ENCODE measurements at regions not wholly inside any gene's neighbourhood (a gene's known extent, or its start where the extent isn't known, plus 50 kb on each side); places are given as distances from the start of the nearest gene placed in this dataset.

DNA sequence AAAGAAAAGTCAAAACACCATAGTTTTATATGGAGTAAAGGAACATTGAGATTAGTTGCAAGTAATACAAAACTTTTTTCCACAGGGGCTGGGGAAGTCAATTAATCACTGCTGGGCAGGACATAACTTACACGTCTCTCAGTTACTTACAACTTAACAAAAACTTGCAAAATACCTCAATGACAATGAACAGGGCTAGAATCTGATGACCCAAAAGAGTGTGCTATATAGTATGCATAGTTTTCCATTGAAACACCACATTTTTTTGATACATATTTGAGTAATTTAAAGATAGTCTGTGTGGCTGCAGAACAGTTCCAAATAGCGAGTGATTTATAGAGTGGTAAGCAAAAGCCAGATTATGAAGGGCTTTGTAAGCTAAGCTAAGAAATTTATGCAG lies 172.3 kb upstream of the TRPC5 start:
- no peak overlapping the region for H2BK15ac ChIP-seq (ENCODE audit: low read length)
- DNase-seq (ENCODE audit: low read depth in 1 of 2, low spot score in 2 of 2) (no peak), FAIRE-seq (no peak)
- H2BK5ac ChIP-seq (ENCODE audit: low read depth, low read length), result no peak overlapping the region
- ChIA-PET POLR2A (ENCODE audit: partially characterized antibody) (no interaction called here), CTCF (ENCODE audit: partially characterized antibody) (no interaction called here)
- H3K56ac ChIP-seq (replicated peaks; ENCODE audit: insufficient read length, low read depth, low read length), result no peak overlapping the region
- H3K27me3 ChIP-seq (replicated peaks in 1 of 4; ENCODE audit: control insufficient read depth in 3 of 4, extremely low read depth in 1 of 4, insufficient read depth in 3 of 4, low read length in 3 of 4), result no peaks in the 10 kb centered on the region
- no peaks in the 10 kb centered on the region for H3K4me1 ChIP-seq (replicated peaks in 1 of 4; ENCODE audit: control insufficient read depth in 3 of 4, insufficient read depth in 4 of 4, low read length in 3 of 4)
- no peak overlapping the region for H2BK120ac ChIP-seq (replicated peaks; ENCODE audit: low read depth, low read length)
- H4K8ac ChIP-seq (ENCODE audit: extremely low read depth, insufficient read depth, low read length), result no peak overlapping the region
- H3K36me3 ChIP-seq (ENCODE audit: control insufficient read depth in 2 of 4, insufficient read depth in 4 of 4, low read length in 3 of 4), result no peaks in the 10 kb centered on the region
- no peak overlapping the region for H3K9ac ChIP-seq (replicated peaks in 1 of 4; ENCODE audit: extremely low read depth in 1 of 4, low read depth in 3 of 4, low read length in 3 of 4)
- no peak overlapping the region for H2BK12ac ChIP-seq (ENCODE audit: low read depth, low read length)
- no peaks in the 10 kb centered on the region for H4K20me1 ChIP-seq (replicated peaks in 1 of 2; ENCODE audit: control insufficient read depth in 1 of 2, insufficient read depth in 2 of 2, low read length in 2 of 2)
- H3K4ac ChIP-seq (replicated peaks; ENCODE audit: insufficient read length, low read depth, low read length), result no peak overlapping the region
- H3K18ac ChIP-seq (ENCODE audit: extremely low read depth, low read length), result no peak overlapping the region
- no peak overlapping the region for H3K23ac ChIP-seq (ENCODE audit: insufficient read length)
- H3K14ac ChIP-seq (ENCODE audit: insufficient read length), result no peak overlapping the region
- no peaks in the 10 kb centered on the region for H3K23me2 ChIP-seq (ENCODE audit: low read depth, low read length)
- 92% methylated on average over 2 of the region's 2 CpGs; no CpG with 5 or more reads in 1 of the 2 experiments for WGBS, 2 experiments (ENCODE audit: extremely low coverage in 1 of 2, insufficient coverage in 1 of 2, insufficient read length in 1 of 2, insufficient replicate concordance in 2 of 2, low coverage in 1 of 2, low lambda C conversion rate in 2 of 2, missing lambda C conversion rate in 1 of 2)
- H3K9me3 ChIP-seq (ENCODE audit: insufficient read depth in 2 of 2, low read depth in 1 of 2, low read length in 1 of 2), result no peaks in the 10 kb centered on the region
- no peaks in the 10 kb centered on the region for H3K79me1 ChIP-seq (ENCODE audit: low read depth, low read length)
- H4K91ac ChIP-seq (replicated peaks; ENCODE audit: insufficient read length, low read length), result no peak overlapping the region
- H2AK5ac ChIP-seq (ENCODE audit: low read depth, low read length), result no peak overlapping the region
- H3K4me2 ChIP-seq (ENCODE audit: insufficient read depth in 1 of 2, low read depth in 2 of 2, low read length in 2 of 2), result no peak overlapping the region
- no peak overlapping the region for H3K4me3 ChIP-seq (ENCODE audit: extremely low read depth in 1 of 4, insufficient read depth in 2 of 4, low read depth in 3 of 4, low read length in 4 of 4)
- H3K27ac ChIP-seq (ENCODE audit: low read depth, low read length), result no peak overlapping the region
- H2BK20ac ChIP-seq (ENCODE audit: low read length), result no peak overlapping the region
- no peaks in the 10 kb centered on the region for H3K79me2 ChIP-seq (ENCODE audit: control insufficient read depth in 1 of 2, insufficient read depth in 2 of 2, low read length in 2 of 2)
- no peak overlapping the region for H4K5ac ChIP-seq (ENCODE audit: insufficient read length, low read depth, low read length)
- H2AFZ ChIP-seq (ENCODE audit: low read length), result no peak overlapping the region
- TF ChIP-seq RXRA (IDR thresholded peaks at IDR 0.05; ENCODE audit: insufficient read depth, low read depth, low read length), result no peak
- TF ChIP-seq CBX5 (IDR thresholded peaks at IDR 0.05; ENCODE audit: low read depth, low read length), result no peak
- no peak for TF ChIP-seq JUN (IDR thresholded peaks at IDR 0.05; ENCODE audit: low read depth, low read length)
- TF ChIP-seq EZH2 (IDR thresholded peaks at IDR 0.05; ENCODE audit: low read depth, low read length, severe bottlenecking), result no peak
- no peak for TF ChIP-seq YY1 (IDR thresholded peaks at IDR 0.05; ENCODE audit: low read depth, low read length)
- TF ChIP-seq BRCA1 (IDR thresholded peaks at IDR 0.05; ENCODE audit: low read depth, low read length), result no peak
- no peak for TF ChIP-seq SP4 (IDR thresholded peaks at IDR 0.05; ENCODE audit: low read length)
- no peak for TF ChIP-seq KDM5A (IDR thresholded peaks at IDR 0.05; ENCODE audit: low read length)
- TF ChIP-seq, protein P1, sequence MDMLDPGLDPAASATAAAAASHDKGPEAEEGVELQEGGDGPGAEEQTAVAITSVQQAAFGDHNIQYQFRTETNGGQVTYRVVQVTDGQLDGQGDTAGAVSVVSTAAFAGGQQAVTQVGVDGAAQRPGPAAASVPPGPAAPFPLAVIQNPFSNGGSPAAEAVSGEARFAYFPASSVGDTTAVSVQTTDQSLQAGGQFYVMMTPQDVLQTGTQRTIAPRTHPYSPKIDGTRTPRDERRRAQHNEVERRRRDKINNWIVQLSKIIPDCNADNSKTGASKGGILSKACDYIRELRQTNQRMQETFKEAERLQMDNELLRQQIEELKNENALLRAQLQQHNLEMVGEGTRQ (IDR thresholded peaks at IDR 0.05; ENCODE audit: low read length), result no peak
- TF ChIP-seq KDM4A (IDR thresholded peaks at IDR 0.05; ENCODE audit: low read depth, low read length, severe bottlenecking), result no peak
- no peak for TF ChIP-seq KDM1A (IDR thresholded peaks at IDR 0.05; ENCODE audit: borderline replicate concordance, low read length)
- TF ChIP-seq, protein P2, sequence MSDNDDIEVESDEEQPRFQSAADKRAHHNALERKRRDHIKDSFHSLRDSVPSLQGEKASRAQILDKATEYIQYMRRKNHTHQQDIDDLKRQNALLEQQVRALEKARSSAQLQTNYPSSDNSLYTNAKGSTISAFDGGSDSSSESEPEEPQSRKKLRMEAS (IDR thresholded peaks at IDR 0.05), result no peak
- no peak for TF ChIP-seq TAF1 (IDR thresholded peaks at IDR 0.05; ENCODE audit: low read depth, low read length)
- TF ChIP-seq TBP (IDR thresholded peaks at IDR 0.05; ENCODE audit: low read depth, low read length), result no peak
- no peak for TF ChIP-seq RAD21 (IDR thresholded peaks at IDR 0.05 in 1 of 2, conservative IDR thresholded peaks at IDR 0.05 in 1 of 2; ENCODE audit: low read depth in 2 of 2, low read length in 2 of 2)
